NB4 (cell line): ENCODE measurements at regions not wholly inside any gene's neighbourhood (a gene's known extent, or its start where the extent isn't known, plus 50 kb on each side); places are given as distances from the start of the nearest gene placed in this dataset.

Experiments used
- CTCF ChIP-seq: IDR thresholded peaks from one replicate; pipeline ENCODE4 v1.5.1; 2012; ENCODE audit warnings: low read depth, low read length
- MAX ChIP-seq: IDR thresholded peaks from 2 replicates; pipeline ENCODE4 v1.6.1; 2011; ENCODE audit warnings: low read depth, low read length
- MYC ChIP-seq: IDR thresholded peaks from 2 replicates; pipeline ENCODE4 v1.6.1; 2011; ENCODE audit warnings: low read depth, low read length
- POLR2A ChIP-seq: IDR thresholded peaks from 2 replicates; pipeline ENCODE4 v1.6.1; 2011; ENCODE audit warnings: mild to moderate bottlenecking; ENCODE audit not compliant: insufficient read length; ENCODE audit errors: extremely low read depth

GRCh38 chr13:59303433-59303832 lies 860.3 kb downstream of the DIAPH3 start:
- TF ChIP-seq CTCF = no peak
- no peak for TF ChIP-seq MYC
- TF ChIP-seq POLR2A = no peak
- TF ChIP-seq MAX = no peak
